Endothelial cell of umbilical vein (primary cell): ENCODE measurements at regions not wholly inside any gene's neighbourhood (a gene's known extent, or its start where the extent isn't known, plus 50 kb on each side); places are given as distances from the start of the nearest gene placed in this dataset.

Source experiments
- BruUV-seq: library from RNA; stranded (reverse); fragments of 400-500 nt; replicated peaks from 2 replicates; lab custom pipeline; 2021; lab: Mats Ljungman, UMichigan
- CTCF ChIA-PET: fragments of 300-600, 350-600 bp; sonication (Branson Sonifier 250); formaldehyde crosslinking; loops from one replicate; lab custom pipeline; 2021; ENCODE audit warnings: antibody characterized with exemption, inconsistent platforms; lab: Charles Lee
- POLR2A ChIA-PET: fragments of 300-600, 350-600 bp; sonication (Branson Sonifier 250); formaldehyde crosslinking; loops from one replicate; lab custom pipeline; 2021; ENCODE audit warnings: antibody characterized with exemption, inconsistent platforms; lab: Charles Lee
- DNase-seq: peaks from one replicate; pipeline ENCODE4 v3.0.0-alpha.2; 2011; ENCODE audit warnings: low read depth, low spot score
- FAIRE-seq: peaks from 2 replicates; lab custom pipeline; 2011; peaks lifted over from hg19 to GRCh38; lab: Jason Lieb, UNC
- H2AFZ ChIP-seq: 2 replicates; pipeline ENCODE4 v1.6.0; 2012; ENCODE audit warnings: low read depth, low read length, control low read depth, inconsistent platforms
- H3K27ac ChIP-seq: 2 replicates; pipeline ENCODE4 v1.5.1; 2011; ENCODE audit warnings: low read depth, mild to moderate bottlenecking, control low read depth, low read length, moderate library complexity; ENCODE audit not compliant: insufficient read depth
- H3K27me3 ChIP-seq, 2 experiments: 2 replicates each; pipeline versions ENCODE4 v1.6.0 to v1.6.1; 2011; ENCODE audit warnings: low read length in 2 of 2, mixed read lengths in 1 of 2; ENCODE audit not compliant: control insufficient read depth in 2 of 2, insufficient read depth in 2 of 2
- H3K36me3 ChIP-seq, 2 experiments: 2 replicates in 1 of 2; 3 replicates in 1 of 2; pipeline ENCODE4 v1.5.1; 2011; ENCODE audit warnings: low read length in 2 of 2, mild to moderate bottlenecking in 1 of 2, moderate library complexity in 1 of 2; ENCODE audit not compliant: control insufficient read depth in 2 of 2, insufficient read depth in 2 of 2; ENCODE audit errors: extremely low read depth in 1 of 2
- H3K4me1 ChIP-seq: 3 replicates; pipeline ENCODE4 v1.5.1; 2011; ENCODE audit warnings: mild to moderate bottlenecking, low read length; ENCODE audit not compliant: control insufficient read depth, insufficient read depth; ENCODE audit errors: extremely low read depth
- H3K4me2 ChIP-seq: 2 replicates; pipeline ENCODE4 v1.6.1; 2011; ENCODE audit warnings: low read length, control low read depth, mixed read lengths; ENCODE audit not compliant: insufficient read depth
- H3K4me3 ChIP-seq, 3 experiments: fragments of 200-600 bp in 1 of 3; sonication (generic), shearing (Covaris generic) in 1 of 3; replicated peaks in 1 of 3; 2 replicates each; pipeline ENCODE4 v1.5.1; 2011 to 2016; ENCODE audit warnings: control low read depth in 3 of 3, low read length in 3 of 3, mild to moderate bottlenecking in 2 of 3, inconsistent platforms in 1 of 3, low read depth in 1 of 3, moderate library complexity in 1 of 3; ENCODE audit not compliant: insufficient read depth in 1 of 3
- H3K79me2 ChIP-seq: 2 replicates; pipeline ENCODE4 v1.6.0; 2012; ENCODE audit warnings: low read length, inconsistent platforms; ENCODE audit not compliant: control insufficient read depth, insufficient read depth
- H3K9ac ChIP-seq: replicated peaks from 2 replicates; pipeline ENCODE3; 2011; ENCODE audit warnings: low read length, control low read depth; ENCODE audit not compliant: insufficient read depth; ENCODE audit errors: extremely low read depth
- H3K9me1 ChIP-seq: replicated peaks from 3 replicates; pipeline ENCODE4 v1.6.0; 2011; ENCODE audit warnings: mild to moderate bottlenecking, low read length; ENCODE audit not compliant: control insufficient read depth, insufficient read depth; ENCODE audit errors: extremely low read depth
- H3K9me3 ChIP-seq: replicated peaks from 2 replicates; pipeline ENCODE4 v1.5.1; 2012; ENCODE audit warnings: low read length, inconsistent platforms; ENCODE audit not compliant: control insufficient read depth, insufficient read depth
- H4K20me1 ChIP-seq: replicated peaks from 2 replicates; pipeline ENCODE3; 2011; ENCODE audit warnings: mild to moderate bottlenecking, low read length; ENCODE audit not compliant: control insufficient read depth, insufficient read depth; ENCODE audit errors: extremely low read depth
- EZH2 ChIP-seq: IDR thresholded peaks from 2 replicates; pipeline ENCODE4 v1.6.1; 2012; ENCODE audit warnings: borderline replicate concordance, low read depth, mild to moderate bottlenecking, moderate library complexity, low read length, inconsistent platforms; ENCODE audit not compliant: severe bottlenecking
- FOS ChIP-seq: IDR thresholded peaks from 2 replicates; pipeline ENCODE4 v1.6.1; 2011; ENCODE audit warnings: mild to moderate bottlenecking, low read length, moderate library complexity, borderline replicate concordance; ENCODE audit not compliant: insufficient read depth
- GATA2 ChIP-seq: IDR thresholded peaks from 2 replicates; pipeline ENCODE4 v1.7.0; 2011; ENCODE audit warnings: low read depth, mild to moderate bottlenecking, moderate library complexity, mixed read lengths, low read length; ENCODE audit not compliant: insufficient read length, insufficient read depth
- JUN ChIP-seq: IDR thresholded peaks from 2 replicates; pipeline ENCODE4 v1.6.1; 2011; ENCODE audit warnings: borderline replicate concordance, low read depth; ENCODE audit not compliant: insufficient read length, insufficient read depth
- MYC ChIP-seq: IDR thresholded peaks from one replicate; pipeline ENCODE4 v1.6.1; 2011; ENCODE audit warnings: mild to moderate bottlenecking, low read depth, low read length
- POLR2A ChIP-seq: IDR thresholded peaks from 2 replicates; pipeline ENCODE4 v1.6.1; 2012; ENCODE audit warnings: low read depth, mild to moderate bottlenecking, control low read depth, low read length
- POLR2AphosphoS5 ChIP-seq: IDR thresholded peaks from 2 replicates; pipeline ENCODE4 v1.6.1; 2012; ENCODE audit warnings: low read depth, mild to moderate bottlenecking, control low read depth, low read length, moderate library complexity; ENCODE audit not compliant: insufficient read depth
- dilution Hi-C: fragments of 300-500 bp; cut with MboI; formaldehyde crosslinking; loops from one replicate; pipeline ENCODE4 v1.15.0; 2019; ENCODE audit warnings: low sequenced_read_pairs; ENCODE audit not compliant: extremely low pct_ligation_motif_present
- intact Hi-C: fragments of 100-400 bp; cut with micrococcal nuclease; formaldehyde crosslinking; loops from one replicate; pipeline ENCODE4 v1.10.0; 2022
- TF ChIP-seq, protein P1 (sequence below): IDR thresholded peaks from 2 replicates; pipeline ENCODE4 v1.6.1; 2011; ENCODE audit not compliant: insufficient read depth, insufficient read length
- TF ChIP-seq, protein P2 (sequence below), 2 donors: IDR thresholded peaks; 1 replicate in 1 of 2; 2 replicates in 1 of 2; pipeline ENCODE4 v1.5.1; 2011; ENCODE audit warnings: low read length in 2 of 2, mild to moderate bottlenecking in 2 of 2, moderate library complexity in 2 of 2, control low read depth in 1 of 2, inconsistent platforms in 1 of 2, low read depth in 1 of 2; ENCODE audit not compliant: insufficient read depth in 1 of 2; ENCODE audit errors: extremely low read depth in 1 of 2

DNA sequence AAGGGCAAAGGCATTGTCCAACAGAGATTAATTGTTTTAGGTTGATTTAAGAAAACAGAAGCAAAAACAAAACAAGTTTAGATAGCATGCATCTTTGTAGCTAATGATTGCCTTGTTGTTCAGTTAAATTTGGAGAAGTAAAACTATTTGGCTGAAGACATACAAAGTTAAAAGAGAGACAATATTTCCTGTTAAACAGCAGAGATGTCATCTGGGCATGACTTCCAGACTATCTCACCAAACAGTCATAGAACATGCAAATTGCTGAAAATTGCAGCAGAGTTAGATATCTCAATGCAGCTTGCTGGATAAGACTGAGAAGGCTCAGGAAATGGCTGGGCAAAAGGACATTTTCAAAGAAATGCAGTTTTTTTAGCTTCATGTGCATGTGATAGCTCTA lies 57.5 kb upstream of the PDGFD start:
- no peak overlapping the region for H2AFZ ChIP-seq
- TF ChIP-seq, protein P1, sequence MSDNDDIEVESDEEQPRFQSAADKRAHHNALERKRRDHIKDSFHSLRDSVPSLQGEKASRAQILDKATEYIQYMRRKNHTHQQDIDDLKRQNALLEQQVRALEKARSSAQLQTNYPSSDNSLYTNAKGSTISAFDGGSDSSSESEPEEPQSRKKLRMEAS: no peak
- TF ChIP-seq POLR2A (no peak), GATA2 (no peak), FOS (no peak), POLR2AphosphoS5 (no peak), MYC (no peak), JUN (no peak), EZH2 (no peak)
- TF ChIP-seq, protein P2, sequence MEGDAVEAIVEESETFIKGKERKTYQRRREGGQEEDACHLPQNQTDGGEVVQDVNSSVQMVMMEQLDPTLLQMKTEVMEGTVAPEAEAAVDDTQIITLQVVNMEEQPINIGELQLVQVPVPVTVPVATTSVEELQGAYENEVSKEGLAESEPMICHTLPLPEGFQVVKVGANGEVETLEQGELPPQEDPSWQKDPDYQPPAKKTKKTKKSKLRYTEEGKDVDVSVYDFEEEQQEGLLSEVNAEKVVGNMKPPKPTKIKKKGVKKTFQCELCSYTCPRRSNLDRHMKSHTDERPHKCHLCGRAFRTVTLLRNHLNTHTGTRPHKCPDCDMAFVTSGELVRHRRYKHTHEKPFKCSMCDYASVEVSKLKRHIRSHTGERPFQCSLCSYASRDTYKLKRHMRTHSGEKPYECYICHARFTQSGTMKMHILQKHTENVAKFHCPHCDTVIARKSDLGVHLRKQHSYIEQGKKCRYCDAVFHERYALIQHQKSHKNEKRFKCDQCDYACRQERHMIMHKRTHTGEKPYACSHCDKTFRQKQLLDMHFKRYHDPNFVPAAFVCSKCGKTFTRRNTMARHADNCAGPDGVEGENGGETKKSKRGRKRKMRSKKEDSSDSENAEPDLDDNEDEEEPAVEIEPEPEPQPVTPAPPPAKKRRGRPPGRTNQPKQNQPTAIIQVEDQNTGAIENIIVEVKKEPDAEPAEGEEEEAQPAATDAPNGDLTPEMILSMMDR (IDR thresholded peaks at IDR 0.05; ENCODE audit: extremely low read depth in 1 of 2, insufficient read depth in 1 of 2, low read depth in 1 of 2, low read length in 2 of 2): no peak
- no peak for FAIRE-seq
- no peak overlapping the region for H3K27ac ChIP-seq
- no peak for DNase-seq
- no peaks in the 10 kb centered on the region for H3K9me1 ChIP-seq
- intact Hi-C loops: no loop called here
- BruUV-seq: no TSS peak
- CTCF ChIA-PET: interaction anchor here (1.0 kb wide), 1 partner anchor 32 kb away, joined by 3 read pairs; no protein-coding TSS in a partner anchor
- no peaks in the 10 kb centered on the region for H3K79me2 ChIP-seq
- no peaks in the 10 kb centered on the region for H3K27me3 ChIP-seq
- H3K4me2 ChIP-seq: no peak overlapping the region
- no peaks in the 10 kb centered on the region for H3K9me3 ChIP-seq
- H3K4me1 ChIP-seq: no peaks in the 10 kb centered on the region
- dilution Hi-C loops: no loop called here
- H4K20me1 ChIP-seq: no peaks in the 10 kb centered on the region
- no peaks in the 10 kb centered on the region for H3K36me3 ChIP-seq
- H3K4me3 ChIP-seq: no peak overlapping the region
- POLR2A ChIA-PET: interaction anchor here (0.7 kb wide), 1 partner anchor 233 kb away, joined by 3 read pairs; no protein-coding TSS in a partner anchor
- H3K9ac ChIP-seq: no peak overlapping the region
